H1 (cell line): ENCODE measurements at regions not wholly inside any gene's neighbourhood (a gene's known extent, or its start where the extent isn't known, plus 50 kb on each side); places are given as distances from the start of the nearest gene placed in this dataset.

Experiments
- CTCF ChIA-PET: fragments of 300-600 bp; sonication (Branson Sonifier 250); formaldehyde crosslinking; loops from one replicate; lab custom pipeline; 2021; ENCODE audit not compliant: partially characterized antibody; lab: Charles Lee
- POLR2A ChIA-PET: fragments of 300-600 bp; sonication (Branson Sonifier 250); formaldehyde crosslinking; loops from one replicate; lab custom pipeline; 2021; ENCODE audit warnings: inconsistent platforms; ENCODE audit not compliant: partially characterized antibody; lab: Charles Lee
- DNase-seq, 2 experiments: peaks; one replicate each; pipeline versions ENCODE4 v3.0.0 to v3.0.0-alpha.2; 2010 to 2022; ENCODE audit warnings: low spot score in 2 of 2, low read depth in 1 of 2, mixed read lengths in 1 of 2
- FAIRE-seq: peaks from 2 replicates; lab custom pipeline; 2011; peaks lifted over from hg19 to GRCh38; lab: Jason Lieb, UNC
- H2AFZ ChIP-seq: 2 replicates; pipeline ENCODE4 v1.8.1; 2012; ENCODE audit warnings: low read length, inconsistent platforms
- H2AK5ac ChIP-seq: 2 replicates; pipeline ENCODE4 v1.6.1; 2013; ENCODE audit warnings: low read depth, low read length
- H2BK120ac ChIP-seq: replicated peaks from 2 replicates; pipeline ENCODE3; 2013; ENCODE audit warnings: low read depth, low read length, inconsistent platforms
- H2BK12ac ChIP-seq: 2 replicates; pipeline ENCODE4 v1.6.1; 2013; ENCODE audit warnings: low read depth, low read length
- H2BK15ac ChIP-seq: 2 replicates; pipeline ENCODE4 v1.6.1; 2013; ENCODE audit warnings: low read length
- H2BK20ac ChIP-seq: 2 replicates; pipeline ENCODE4 v1.6.1; 2013; ENCODE audit warnings: low read length
- H2BK5ac ChIP-seq: 2 replicates; pipeline ENCODE4 v1.6.1; 2013; ENCODE audit warnings: low read depth, low read length
- H3K14ac ChIP-seq: 2 replicates; pipeline ENCODE4 v1.6.1; 2013; ENCODE audit warnings: inconsistent platforms; ENCODE audit not compliant: insufficient read length
- H3K18ac ChIP-seq: 2 replicates; pipeline ENCODE4 v1.6.1; 2013; ENCODE audit warnings: low read length; ENCODE audit errors: extremely low read depth
- H3K23ac ChIP-seq: 2 replicates; pipeline ENCODE4 v1.6.1; 2013; ENCODE audit warnings: inconsistent platforms; ENCODE audit not compliant: insufficient read length
- H3K23me2 ChIP-seq: 2 replicates; pipeline ENCODE4 v1.6.1; 2013; ENCODE audit warnings: low read depth, low read length
- H3K27ac ChIP-seq: 2 replicates; pipeline ENCODE4 v1.6.1; 2011; ENCODE audit warnings: low read depth, low read length, inconsistent platforms
- H3K27me3 ChIP-seq, 4 experiments: replicated peaks in 1 of 4; 1 replicate in 1 of 4; 2 replicates in 3 of 4; pipeline versions ENCODE4 v1.6.1 to v1.8.1; 2011 to 2013; ENCODE audit warnings: low read length in 3 of 4, mild to moderate bottlenecking in 3 of 4, inconsistent platforms in 2 of 4, mixed read lengths in 2 of 4, moderate library complexity in 1 of 4; ENCODE audit not compliant: control insufficient read depth in 3 of 4, insufficient read depth in 3 of 4; ENCODE audit errors: extremely low read depth in 1 of 4
- H3K36me3 ChIP-seq, 4 experiments: 2 replicates each; pipeline versions ENCODE4 v1.6.1 to v1.8.1; 2011 to 2013; ENCODE audit warnings: mild to moderate bottlenecking in 4 of 4, low read length in 3 of 4, moderate library complexity in 2 of 4, control low read depth in 1 of 4, inconsistent platforms in 1 of 4; ENCODE audit not compliant: insufficient read depth in 4 of 4, control insufficient read depth in 2 of 4
- H3K4ac ChIP-seq: replicated peaks from 2 replicates; pipeline ENCODE3; 2013; ENCODE audit warnings: low read length, low read depth, mixed read lengths, inconsistent platforms; ENCODE audit not compliant: insufficient read length
- H3K4me1 ChIP-seq, 4 experiments: replicated peaks in 1 of 4; 1 replicate in 1 of 4; 2 replicates in 3 of 4; pipeline versions ENCODE4 v1.6.1 to v1.8.1; 2011 to 2013; ENCODE audit warnings: low read length in 3 of 4, inconsistent platforms in 2 of 4, mixed read lengths in 1 of 4; ENCODE audit not compliant: insufficient read depth in 4 of 4, control insufficient read depth in 3 of 4
- H3K4me2 ChIP-seq, 2 experiments: 2 replicates each; pipeline versions ENCODE4 v1.6.1 to v1.8.1; 2011 to 2013; ENCODE audit warnings: low read depth in 2 of 2, low read length in 2 of 2, control low read depth in 1 of 2, inconsistent platforms in 1 of 2, mild to moderate bottlenecking in 1 of 2; ENCODE audit not compliant: insufficient read depth in 1 of 2
- H3K4me3 ChIP-seq, 4 experiments: fragments of 200-600, 300-600 bp in 1 of 4; sonication (generic), shearing (Covaris generic), sonication (Bioruptor Twin) in 1 of 4; 2 replicates each; pipeline versions ENCODE4 v1.5.1 to v1.8.1; 2011 to 2016; ENCODE audit warnings: low read length in 4 of 4, low read depth in 3 of 4, control low read depth in 2 of 4, inconsistent platforms in 2 of 4, mild to moderate bottlenecking in 2 of 4, mixed read lengths in 1 of 4, moderate library complexity in 1 of 4; ENCODE audit not compliant: insufficient read depth in 2 of 4; ENCODE audit errors: extremely low read depth in 1 of 4
- H3K56ac ChIP-seq: replicated peaks from 2 replicates; pipeline ENCODE3; 2013; ENCODE audit warnings: low read depth, mild to moderate bottlenecking, mixed read lengths, low read length, inconsistent platforms; ENCODE audit not compliant: insufficient read length
- H3K79me1 ChIP-seq: 2 replicates; pipeline ENCODE4 v1.6.1; 2013; ENCODE audit warnings: low read depth, low read length, control low read depth
- H3K79me2 ChIP-seq, 2 experiments: 2 replicates each; pipeline versions ENCODE4 v1.6.1 to v1.8.1; 2012 to 2013; ENCODE audit warnings: low read length in 2 of 2, mild to moderate bottlenecking in 2 of 2, inconsistent platforms in 1 of 2; ENCODE audit not compliant: insufficient read depth in 2 of 2, control insufficient read depth in 1 of 2
- H3K9ac ChIP-seq, 4 experiments: replicated peaks in 1 of 4; 1 replicate in 1 of 4; 2 replicates in 3 of 4; pipeline versions ENCODE4 v1.6.1 to v1.8.1; 2011 to 2013; ENCODE audit warnings: low read depth in 3 of 4, low read length in 3 of 4, control low read depth in 2 of 4, mild to moderate bottlenecking in 2 of 4, moderate library complexity in 2 of 4, inconsistent platforms in 1 of 4; ENCODE audit errors: extremely low read depth in 1 of 4
- H3K9me3 ChIP-seq, 2 experiments: 2 replicates each; pipeline versions ENCODE4 v1.6.1 to v1.8.1; 2012 to 2013; ENCODE audit warnings: mild to moderate bottlenecking in 2 of 2, moderate library complexity in 2 of 2, control low read depth in 1 of 2, inconsistent platforms in 1 of 2, low read depth in 1 of 2, low read length in 1 of 2, mixed read lengths in 1 of 2; ENCODE audit not compliant: insufficient read depth in 2 of 2
- H4K20me1 ChIP-seq, 2 experiments: replicated peaks in 1 of 2; 2 replicates each; pipeline versions ENCODE3 to v1.8.1; 2011 to 2013; ENCODE audit warnings: inconsistent platforms in 2 of 2, low read length in 2 of 2, mild to moderate bottlenecking in 1 of 2; ENCODE audit not compliant: insufficient read depth in 2 of 2, control insufficient read depth in 1 of 2
- H4K5ac ChIP-seq: 2 replicates; pipeline ENCODE4 v1.6.1; 2013; ENCODE audit warnings: low read length, low read depth, mixed read lengths, inconsistent platforms; ENCODE audit not compliant: insufficient read length
- H4K8ac ChIP-seq: 2 replicates; pipeline ENCODE4 v1.8.0; 2013; ENCODE audit warnings: mild to moderate bottlenecking, moderate library complexity, low read length, inconsistent platforms; ENCODE audit not compliant: insufficient read depth; ENCODE audit errors: extremely low read depth
- H4K91ac ChIP-seq: replicated peaks from 2 replicates; pipeline ENCODE3; 2013; ENCODE audit warnings: low read length, mixed read lengths, inconsistent platforms; ENCODE audit not compliant: insufficient read length
- ATF2 ChIP-seq: IDR thresholded peaks from 2 replicates; pipeline ENCODE4 v1.6.1; 2012; ENCODE audit warnings: low read length, inconsistent platforms
- BACH1 ChIP-seq: IDR thresholded peaks from 2 replicates; pipeline ENCODE4 v1.6.1; 2012; ENCODE audit warnings: low read length, improper control_type of control experiment
- BCL11A ChIP-seq, 2 experiments: IDR thresholded peaks; one replicate each; pipeline ENCODE4 v1.6.1; 2011; ENCODE audit warnings: low read depth in 2 of 2, low read length in 2 of 2, mild to moderate bottlenecking in 2 of 2
- CTBP2 ChIP-seq: IDR thresholded peaks from 2 replicates; pipeline ENCODE4 v1.7.0; 2011; ENCODE audit warnings: borderline replicate concordance, mild to moderate bottlenecking, moderate library complexity, mixed read lengths, low read length; ENCODE audit not compliant: insufficient read depth, insufficient read length
- EP300 ChIP-seq, 2 experiments: IDR thresholded peaks; 1 replicate in 1 of 2; 2 replicates in 1 of 2; pipeline ENCODE4 v1.6.1; 2011 to 2012; ENCODE audit warnings: low read depth in 2 of 2, low read length in 2 of 2, mild to moderate bottlenecking in 2 of 2, borderline replicate concordance in 1 of 2, inconsistent platforms in 1 of 2, moderate library complexity in 1 of 2
- HDAC2 ChIP-seq, 2 experiments: fragments of 300-600 bp in 1 of 2; sonication (generic) in 1 of 2; IDR thresholded peaks; 2 replicates each; pipeline ENCODE4 v1.6.1; 2011 to 2012; ENCODE audit warnings: low read depth in 2 of 2, low read length in 2 of 2, mild to moderate bottlenecking in 2 of 2, moderate library complexity in 2 of 2, borderline replicate concordance in 1 of 2, inconsistent platforms in 1 of 2
- MAX ChIP-seq: IDR thresholded peaks from 2 replicates; pipeline ENCODE4 v1.6.1; 2012; ENCODE audit warnings: inconsistent platforms
- POLR2A ChIP-seq, 2 experiments: IDR thresholded peaks; 1 replicate in 1 of 2; 2 replicates in 1 of 2; pipeline ENCODE4 v1.6.1; 2011; ENCODE audit warnings: low read depth in 2 of 2, low read length in 2 of 2, mild to moderate bottlenecking in 2 of 2; ENCODE audit errors: control extremely low read depth in 1 of 2
- POLR2AphosphoS5 ChIP-seq: IDR thresholded peaks from 2 replicates; pipeline ENCODE4 v1.6.1; 2011; ENCODE audit warnings: low read depth, low read length
- RNF2 ChIP-seq: fragments of 200-900, 300-1000 bp; sonication (generic); IDR thresholded peaks from 2 replicates; pipeline ENCODE4 v1.7.1; 2016; ENCODE audit warnings: borderline replicate concordance, low read depth, mild to moderate bottlenecking, antibody characterized with exemption, low read length; ENCODE audit not compliant: poor library complexity, severe bottlenecking; ENCODE audit errors: missing control alignments
- TAF1 ChIP-seq: IDR thresholded peaks from 2 replicates; pipeline ENCODE4 v1.6.1; 2011; ENCODE audit warnings: mild to moderate bottlenecking, low read depth, low read length
- TBP ChIP-seq: IDR thresholded peaks from 2 replicates; pipeline ENCODE4 v1.6.1; 2011; ENCODE audit warnings: low read depth, low read length, improper control_type of control experiment
- YY1 ChIP-seq: IDR thresholded peaks from 2 replicates; pipeline ENCODE4 v1.6.1; 2011; ENCODE audit warnings: low read depth, mild to moderate bottlenecking, low read length
- WGBS, 2 experiments: shearing (Covaris generic) in 1 of 2; methylation state at CpG; one replicate each; pipeline versions ENCODE4 v1.1.6 to v1.1.7; 2013 to 2015; ENCODE audit warnings: low lambda C conversion rate in 2 of 2, mixed read lengths in 2 of 2, inconsistent platforms in 1 of 2, low coverage in 1 of 2, missing lambda C conversion rate in 1 of 2; ENCODE audit not compliant: insufficient replicate concordance in 2 of 2, insufficient coverage in 1 of 2, insufficient read length in 1 of 2; ENCODE audit errors: extremely low coverage in 1 of 2, missing lambda C conversion rate in 1 of 2; 5-methylcytosine and 5-hydroxymethylcytosine counted together

GRCh38 chr7:50940621-50941020 lies 157.9 kb upstream of the GRB10 start:
- POLR2A ChIA-PET = no interaction called here
- no peak overlapping the region for H3K27ac ChIP-seq
- H2BK5ac ChIP-seq = no peak overlapping the region
- no peak overlapping the region for H3K9ac ChIP-seq
- H2BK120ac ChIP-seq = no peak overlapping the region
- H3K4ac ChIP-seq = no peak overlapping the region
- H4K20me1 ChIP-seq = no peaks in the 10 kb centered on the region
- no peak overlapping the region for H4K91ac ChIP-seq
- H3K56ac ChIP-seq = no peak overlapping the region
- CTCF ChIA-PET = no interaction called here
- no peaks in the 10 kb centered on the region for H3K9me3 ChIP-seq
- no peak overlapping the region for H2BK15ac ChIP-seq
- no peak overlapping the region for H3K4me2 ChIP-seq
- H3K23me2 ChIP-seq = no peaks in the 10 kb centered on the region
- DNase-seq = no peak
- no peak overlapping the region for H3K23ac ChIP-seq
- H3K79me2 ChIP-seq = no peaks in the 10 kb centered on the region
- no peak for FAIRE-seq
- H3K27me3 ChIP-seq = no peaks in the 10 kb centered on the region
- no peaks in the 10 kb centered on the region; the same call in 1 of the 2 replicates for H3K79me1 ChIP-seq
- H2AK5ac ChIP-seq = no peak overlapping the region
- no peak overlapping the region for H2BK12ac ChIP-seq
- H4K8ac ChIP-seq = no peak overlapping the region
- no peak overlapping the region for H2BK20ac ChIP-seq
- H3K18ac ChIP-seq = no peak overlapping the region
- no peak overlapping the region for H3K14ac ChIP-seq
- 83% methylated on average over 6 of the region's 6 CpGs; no CpG with 5 or more reads in 1 of the 2 experiments for WGBS, 2 experiments
- no peak overlapping the region for H2AFZ ChIP-seq
- H3K4me3 ChIP-seq = no peak overlapping the region
- no peaks in the 10 kb centered on the region for H3K36me3 ChIP-seq
- H4K5ac ChIP-seq = no peak overlapping the region
- H3K4me1 ChIP-seq = no peaks in the 10 kb centered on the region
- TF ChIP-seq POLR2AphosphoS5 (no peak), TAF1 (no peak), TBP (no peak), YY1 (no peak), RNF2 (no peak), MAX (no peak), CTBP2 (no peak), BACH1 (no peak), EP300 (IDR thresholded peaks at IDR 0.05; ENCODE audit: borderline replicate concordance in 1 of 2, low read depth in 2 of 2, low read length in 2 of 2) (no peak), POLR2A (IDR thresholded peaks at IDR 0.05; ENCODE audit: control extremely low read depth in 1 of 2, low read depth in 2 of 2, low read length in 2 of 2) (no peak), ATF2 (no peak), HDAC2 (IDR thresholded peaks at IDR 0.05; ENCODE audit: borderline replicate concordance in 1 of 2, low read depth in 2 of 2, low read length in 2 of 2) (no peak), BCL11A (IDR thresholded peaks at IDR 0.05; ENCODE audit: low read depth in 2 of 2, low read length in 2 of 2) (no peak)
